Activated naive CD8-positive, alpha-beta T cell treated with anti-CD3 and anti-CD28 coated beads for 36 hours (primary cell): ENCODE measurements at regions not wholly inside any gene's neighbourhood (a gene's known extent, or its start where the extent isn't known, plus 50 kb on each side); places are given as distances from the start of the nearest gene placed in this dataset.
A peak's percentile ranks its signal among the peaks of the same experiment; 100 is the strongest.

Experiments
- DNase-seq: peaks from one replicate; pipeline ENCODE4 v3.0.0; 2021
- H3K27ac Mint-ChIP-seq: one replicate; pipeline ENCODE4 v1.8.0; 2022; ENCODE audit warnings: mild to moderate bottlenecking, moderate library complexity, mixed read lengths
- H3K27me3 Mint-ChIP-seq: one replicate; pipeline ENCODE4 v1.8.0; 2022; ENCODE audit warnings: mild to moderate bottlenecking, mixed read lengths
- H3K36me3 Mint-ChIP-seq: one replicate; pipeline ENCODE4 v1.8.0; 2021; ENCODE audit warnings: mild to moderate bottlenecking, mixed read lengths
- H3K4me1 Mint-ChIP-seq: one replicate; pipeline ENCODE4 v1.8.0; 2021; ENCODE audit warnings: mixed read lengths
- H3K4me3 Mint-ChIP-seq: one replicate; pipeline ENCODE4 v1.8.0; 2022; ENCODE audit warnings: mild to moderate bottlenecking, moderate library complexity, mixed read lengths
- H3K9me3 Mint-ChIP-seq: one replicate; pipeline ENCODE4 v1.8.0; 2022; ENCODE audit warnings: mixed read lengths

GRCh38 chr5:155936520-155937406, 390.2 kb upstream of the SGCD start:
- Mint-ChIP-seq H3K9me3 (no peaks in the 10 kb centered on the region), H3K36me3 (no peaks in the 10 kb centered on the region), H3K4me1 (no peaks in the 10 kb centered on the region), H3K27ac (no peak overlapping the region), H3K27me3 (no peaks in the 10 kb centered on the region), H3K4me3 (no peak overlapping the region)
- DNase-seq, result no peak

DNA sequence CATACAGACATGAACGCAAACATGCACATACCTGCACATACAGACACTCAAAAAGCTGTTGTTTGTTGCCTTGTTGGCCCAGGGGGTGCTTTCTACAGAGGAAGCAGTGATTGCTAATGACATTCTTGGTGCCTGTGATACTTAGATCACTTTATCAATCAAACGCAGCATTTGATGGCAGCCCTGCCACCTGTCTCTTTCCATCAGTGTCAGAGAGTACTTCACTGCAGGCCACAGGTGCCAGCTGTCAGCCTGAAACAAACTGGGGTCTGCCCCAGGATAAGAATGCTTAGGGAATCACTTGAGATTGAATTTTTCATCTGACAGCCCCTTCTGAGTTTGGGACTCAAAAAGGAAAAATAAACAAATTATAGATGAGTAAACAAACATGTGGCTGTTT, 388.9 kb upstream of the SGCD start:
- DNase-seq, result no peak
- Mint-ChIP-seq H3K4me1 (no peaks in the 10 kb centered on the region), H3K36me3 (no peaks in the 10 kb centered on the region), H3K4me3 (no peak overlapping the region), H3K27me3 (no peaks in the 10 kb centered on the region), H3K9me3 (no peaks in the 10 kb centered on the region), H3K27ac (no peak overlapping the region)

DNA sequence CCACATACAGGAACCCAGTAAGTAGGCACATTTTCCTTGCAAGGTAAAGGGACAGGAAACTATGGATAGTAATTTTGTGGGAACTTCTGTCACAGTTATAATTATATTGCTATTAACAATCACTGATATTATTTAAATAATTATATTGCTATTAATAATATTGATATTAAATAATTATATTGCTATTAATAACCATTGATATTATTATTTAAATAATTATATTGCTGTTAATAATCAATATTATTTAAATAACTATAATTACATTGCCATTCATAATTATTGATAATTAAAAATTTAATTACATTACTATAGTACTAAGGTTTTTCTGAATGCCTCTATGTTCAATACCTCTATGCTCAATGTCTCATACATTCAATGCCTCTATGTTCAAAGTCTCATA, 385.6 kb upstream of the SGCD start:
- Mint-ChIP-seq H3K4me3 (no peak overlapping the region), H3K27ac (no peak overlapping the region), H3K4me1 (peaks cover 3% of the 10 kb centered on the region), H3K9me3 (no peaks in the 10 kb centered on the region), H3K36me3 (no peaks in the 10 kb centered on the region), H3K27me3 (peaks cover 4% of the 10 kb centered on the region)
- no peak for DNase-seq

- no peak overlapping the region for H3K4me3 Mint-ChIP-seq
- H3K27me3 Mint-ChIP-seq, result peaks cover 4% of the 10 kb centered on the region
- H3K27ac Mint-ChIP-seq, result no peak overlapping the region
- peaks cover 3% of the 10 kb centered on the region for H3K4me1 Mint-ChIP-seq
- H3K36me3 Mint-ChIP-seq, result no peaks in the 10 kb centered on the region
- no peaks in the 10 kb centered on the region for H3K9me3 Mint-ChIP-seq
- DNase-seq, result peak; percentile 18
These were observed 383.2 kb upstream of the SGCD start for GRCh38 chr5:155943516-155944407.

- peaks cover 3% of the 10 kb centered on the region for H3K4me1 Mint-ChIP-seq
- no peak for DNase-seq
- H3K27me3 Mint-ChIP-seq, result peaks cover 11% of the 10 kb centered on the region
- H3K4me3 Mint-ChIP-seq, result no peak overlapping the region
- H3K36me3 Mint-ChIP-seq, result no peaks in the 10 kb centered on the region
- no peaks in the 10 kb centered on the region for H3K9me3 Mint-ChIP-seq
- no peak overlapping the region for H3K27ac Mint-ChIP-seq
These were observed 379.4 kb upstream of the SGCD start for GRCh38 chr5:155947394-155948062.

DNA sequence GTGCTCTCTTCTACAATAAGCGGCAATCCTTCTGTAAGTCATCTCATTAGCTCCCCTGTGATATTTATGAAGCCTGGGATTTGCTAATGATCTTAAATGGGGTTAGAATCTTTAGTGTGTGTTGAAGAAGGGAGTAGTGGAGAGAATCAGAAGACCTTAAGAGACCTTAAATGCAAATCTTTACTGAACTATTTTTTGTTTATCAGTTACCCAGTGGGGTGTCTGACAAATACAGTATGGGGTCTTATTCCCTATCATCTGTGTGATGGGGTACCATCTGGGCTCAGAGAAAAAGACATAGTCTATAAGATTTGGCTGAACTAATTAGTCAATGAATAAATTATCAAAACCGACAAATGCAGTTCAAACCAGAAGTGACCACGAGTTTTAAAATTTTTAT, 378.4 kb upstream of the SGCD start:
- Mint-ChIP-seq H3K36me3 (no peaks in the 10 kb centered on the region), H3K9me3 (no peaks in the 10 kb centered on the region), H3K27me3 (peaks cover 11% of the 10 kb centered on the region), H3K4me3 (no peak overlapping the region), H3K27ac (no peak overlapping the region), H3K4me1 (peaks cover 3% of the 10 kb centered on the region)
- DNase-seq, result no peak

- Mint-ChIP-seq H3K4me1 (no peaks in the 10 kb centered on the region), H3K9me3 (no peaks in the 10 kb centered on the region), H3K4me3 (no peak overlapping the region), H3K36me3 (no peaks in the 10 kb centered on the region), H3K27me3 (peaks cover 7% of the 10 kb centered on the region), H3K27ac (no peak overlapping the region)
- no peak for DNase-seq
These were observed 374.4 kb upstream of the SGCD start for GRCh38 chr5:155952486-155953089.

- H3K4me3 Mint-ChIP-seq, result no peak overlapping the region
- peaks cover 7% of the 10 kb centered on the region for H3K27me3 Mint-ChIP-seq
- H3K9me3 Mint-ChIP-seq, result no peaks in the 10 kb centered on the region
- H3K4me1 Mint-ChIP-seq, result no peaks in the 10 kb centered on the region
- no peak for DNase-seq
- no peak overlapping the region for H3K27ac Mint-ChIP-seq
- no peaks in the 10 kb centered on the region for H3K36me3 Mint-ChIP-seq
These were observed 373.6 kb upstream of the SGCD start for GRCh38 chr5:155953335-155953734.

DNA sequence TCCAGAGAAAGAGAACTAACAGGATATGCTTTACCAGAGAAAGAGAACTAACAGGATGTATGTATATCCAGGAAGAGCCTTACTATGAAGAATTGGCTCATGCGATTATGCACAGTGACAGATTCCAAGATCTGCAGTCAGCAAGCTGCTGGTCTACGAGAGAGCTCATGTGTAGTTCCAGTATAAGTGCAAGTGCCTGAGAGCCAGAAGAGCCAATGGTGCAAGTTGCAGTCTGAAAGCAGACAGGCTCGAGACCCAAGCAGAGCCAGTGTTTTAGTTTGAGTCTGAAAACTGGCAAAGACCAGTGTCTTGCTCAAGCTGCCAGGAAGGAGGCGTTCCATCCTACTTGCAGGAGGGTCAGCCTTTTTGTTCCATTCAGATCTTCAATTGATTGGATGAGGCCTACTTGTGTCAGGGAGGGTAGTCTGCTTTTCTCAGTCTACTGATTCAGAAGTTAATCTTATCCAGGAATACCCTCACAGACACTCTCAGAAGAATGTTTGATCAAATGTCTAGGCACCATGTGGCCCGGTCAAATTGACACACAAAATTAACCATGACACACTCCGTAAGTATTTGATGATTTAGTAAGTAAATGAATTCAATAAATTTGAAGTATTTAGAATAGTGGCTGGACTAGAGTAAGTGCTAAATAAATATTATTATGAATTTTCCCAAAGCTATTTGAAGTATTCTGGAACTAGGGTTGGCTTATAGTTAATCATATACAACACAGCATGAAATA, 372.1 kb upstream of the SGCD start:
- Mint-ChIP-seq H3K9me3 (no peaks in the 10 kb centered on the region), H3K36me3 (no peaks in the 10 kb centered on the region), H3K27ac (no peak overlapping the region), H3K27me3 (peaks cover 7% of the 10 kb centered on the region), H3K4me3 (no peak overlapping the region), H3K4me1 (no peaks in the 10 kb centered on the region)
- DNase-seq, result no peak

- H3K36me3 Mint-ChIP-seq, result no peaks in the 10 kb centered on the region
- no peak overlapping the region for H3K27ac Mint-ChIP-seq
- no peaks in the 10 kb centered on the region for H3K27me3 Mint-ChIP-seq
- no peaks in the 10 kb centered on the region for H3K9me3 Mint-ChIP-seq
- H3K4me3 Mint-ChIP-seq, result no peak overlapping the region
- no peaks in the 10 kb centered on the region for H3K4me1 Mint-ChIP-seq
- DNase-seq, result no peak
These were observed 369.1 kb upstream of the SGCD start for GRCh38 chr5:155957884-155958283.

DNA sequence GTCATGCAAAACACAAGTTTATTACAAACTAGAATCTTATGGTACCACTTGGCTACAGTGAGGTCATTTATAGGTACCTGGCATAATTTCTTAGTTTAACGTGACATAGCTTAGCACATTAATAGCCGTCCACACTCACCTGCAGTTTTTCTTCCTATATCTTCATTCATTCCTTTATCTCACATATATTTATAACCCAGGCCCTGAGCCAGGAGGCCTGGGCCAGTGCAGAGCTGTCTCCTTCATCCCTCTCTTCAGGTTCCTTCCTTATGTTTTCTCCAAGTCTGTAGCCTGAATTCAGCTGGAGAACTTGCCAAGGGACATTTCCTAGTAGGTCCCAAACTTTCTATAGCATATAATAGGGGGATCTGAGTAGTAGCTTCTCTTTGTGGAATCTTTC, 367.9 kb upstream of the SGCD start:
- Mint-ChIP-seq H3K4me3 (no peak overlapping the region), H3K27me3 (no peaks in the 10 kb centered on the region), H3K36me3 (no peaks in the 10 kb centered on the region), H3K27ac (no peak overlapping the region), H3K4me1 (no peaks in the 10 kb centered on the region), H3K9me3 (no peaks in the 10 kb centered on the region)
- no peak for DNase-seq

- no peaks in the 10 kb centered on the region for H3K27me3 Mint-ChIP-seq
- H3K27ac Mint-ChIP-seq, result no peak overlapping the region
- no peak overlapping the region for H3K4me3 Mint-ChIP-seq
- no peaks in the 10 kb centered on the region for H3K4me1 Mint-ChIP-seq
- H3K36me3 Mint-ChIP-seq, result no peaks in the 10 kb centered on the region
- DNase-seq, result no peak
- no peaks in the 10 kb centered on the region for H3K9me3 Mint-ChIP-seq
These were observed 366.8 kb upstream of the SGCD start for GRCh38 chr5:155960177-155960576.

GRCh38 chr5:155969537-155969936, 357.4 kb upstream of the SGCD start:
- peaks cover 5% of the 10 kb centered on the region for H3K9me3 Mint-ChIP-seq
- no peak for DNase-seq
- no peaks in the 10 kb centered on the region for H3K36me3 Mint-ChIP-seq
- H3K4me3 Mint-ChIP-seq, result no peak overlapping the region
- H3K4me1 Mint-ChIP-seq, result no peaks in the 10 kb centered on the region
- H3K27ac Mint-ChIP-seq, result no peak overlapping the region
- H3K27me3 Mint-ChIP-seq, result peaks cover 4% of the 10 kb centered on the region

DNA sequence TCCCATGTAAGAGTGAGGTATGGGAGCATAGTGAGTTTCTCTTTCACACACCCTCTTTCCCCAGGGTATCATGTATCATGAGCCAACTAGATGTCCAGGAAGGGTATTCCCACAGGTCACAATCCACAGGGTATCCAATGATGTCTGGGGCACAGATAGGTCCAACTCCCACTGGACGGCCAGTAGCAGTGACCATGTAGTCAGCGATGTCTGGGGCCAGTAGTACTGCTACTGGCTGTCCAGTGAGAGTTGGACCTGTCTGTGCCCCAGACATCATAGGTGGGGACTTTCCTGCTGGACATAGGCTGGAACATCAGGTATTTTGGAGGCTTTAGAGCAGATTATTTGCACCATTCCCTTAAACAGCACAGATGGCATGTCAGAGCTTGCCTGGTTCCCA, 352.6 kb upstream of the SGCD start:
- no peaks in the 10 kb centered on the region for H3K9me3 Mint-ChIP-seq

More for the DNA sequence above, 352.6 kb upstream of the SGCD start:
- Mint-ChIP-seq H3K27ac (no peak overlapping the region), H3K36me3 (no peaks in the 10 kb centered on the region), H3K4me1 (no peaks in the 10 kb centered on the region), H3K4me3 (no peak overlapping the region), H3K27me3 (peaks cover 23% of the 10 kb centered on the region)
- no peak for DNase-seq
